NCI-H2196 (cell line): ENCODE measurements at regions not wholly inside any gene's neighbourhood (a gene's known extent, or its start where the extent isn't known, plus 50 kb on each side); places are given as distances from the start of the nearest gene placed in this dataset.
"Not testable (repeated sequence)": the region's sequence is repeated elsewhere in the genome, so short reads cannot be mapped to it uniquely, and the experiment has no call there.

ENCODE experiments used
- DNase-seq: peaks from one replicate; lab custom pipeline; 2025; ENCODE audit not compliant: unreplicated experiment; lab: John Stamatoyannopoulos, UW

DNA sequence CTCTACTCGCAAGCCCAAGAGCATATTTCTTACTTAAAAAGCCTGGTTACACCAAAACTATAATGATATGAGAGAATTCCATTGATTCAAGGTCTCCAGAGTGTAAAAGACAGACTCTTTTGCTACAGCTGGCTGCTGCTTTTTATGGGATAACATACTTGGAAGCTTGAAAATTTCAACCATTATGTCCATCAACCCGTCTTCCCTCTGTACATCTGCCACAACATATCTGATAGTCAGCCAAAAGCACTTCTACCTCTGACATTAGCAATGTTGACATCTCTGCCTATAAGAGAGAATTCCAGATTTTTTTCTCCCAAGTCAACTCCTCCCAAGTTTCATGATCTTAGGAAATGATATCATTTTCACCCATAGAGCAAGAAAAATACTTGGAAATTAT lies 54.4 kb upstream of the IQCM start:
- DNase-seq = no peak

DNA sequence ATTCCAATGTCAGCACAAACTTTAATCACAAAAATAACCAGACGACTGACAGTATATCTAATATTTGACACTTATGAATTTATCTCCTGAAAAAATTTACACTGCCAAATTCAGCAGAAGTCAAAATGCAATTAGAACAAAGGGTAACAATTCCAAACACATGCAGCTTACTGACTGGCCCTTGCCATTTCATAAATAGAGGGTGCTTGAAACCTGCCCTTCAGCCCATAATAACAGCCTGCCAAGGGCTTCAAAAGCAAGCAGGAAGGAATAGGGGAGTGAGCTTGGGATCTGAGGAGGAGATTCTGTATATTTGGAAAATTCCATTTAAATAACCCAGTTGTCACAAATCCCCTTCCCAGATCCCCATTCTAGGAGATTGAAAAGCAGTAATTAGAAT lies 66.1 kb upstream of the IQCM start:
- no peak for DNase-seq

DNA sequence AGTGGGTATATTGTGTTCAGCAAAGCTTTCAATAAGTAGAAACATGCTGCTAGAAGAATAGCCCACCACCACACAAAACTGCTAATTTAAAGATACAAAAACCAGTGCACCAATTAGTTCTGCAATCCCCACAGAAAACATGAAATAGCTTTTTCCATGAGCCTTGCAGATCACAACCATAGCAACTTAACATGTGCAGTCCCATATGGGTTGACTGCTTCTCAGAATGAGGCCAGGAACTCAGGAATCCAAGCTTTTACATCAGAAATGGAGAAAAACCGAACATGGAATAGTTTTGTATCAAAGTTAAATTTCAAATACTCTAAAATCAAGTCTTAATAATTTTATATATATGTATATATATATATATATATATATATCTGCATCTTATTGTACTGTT lies 66.6 kb upstream of the IQCM start:
- no peak for DNase-seq

DNA sequence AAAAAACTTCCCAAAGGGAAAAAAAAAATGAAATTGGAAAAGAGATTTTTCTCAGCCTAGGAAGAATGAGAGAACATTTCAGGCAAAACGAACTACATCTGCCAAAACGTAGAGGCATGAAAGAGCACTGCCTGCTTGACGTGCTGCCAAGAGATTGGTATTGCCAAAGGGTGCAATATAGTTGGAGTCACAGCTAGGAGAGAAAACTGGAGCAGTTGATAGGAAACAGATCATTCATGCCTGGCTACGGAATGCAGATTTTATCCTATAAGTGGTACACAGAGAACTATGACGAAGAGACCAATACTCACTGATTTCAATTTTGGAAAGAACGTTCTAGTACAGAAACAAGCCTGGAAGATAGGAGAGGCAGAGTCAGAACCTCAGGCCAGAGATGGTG lies 68.4 kb upstream of the IQCM start:
- no peak for DNase-seq

DNA sequence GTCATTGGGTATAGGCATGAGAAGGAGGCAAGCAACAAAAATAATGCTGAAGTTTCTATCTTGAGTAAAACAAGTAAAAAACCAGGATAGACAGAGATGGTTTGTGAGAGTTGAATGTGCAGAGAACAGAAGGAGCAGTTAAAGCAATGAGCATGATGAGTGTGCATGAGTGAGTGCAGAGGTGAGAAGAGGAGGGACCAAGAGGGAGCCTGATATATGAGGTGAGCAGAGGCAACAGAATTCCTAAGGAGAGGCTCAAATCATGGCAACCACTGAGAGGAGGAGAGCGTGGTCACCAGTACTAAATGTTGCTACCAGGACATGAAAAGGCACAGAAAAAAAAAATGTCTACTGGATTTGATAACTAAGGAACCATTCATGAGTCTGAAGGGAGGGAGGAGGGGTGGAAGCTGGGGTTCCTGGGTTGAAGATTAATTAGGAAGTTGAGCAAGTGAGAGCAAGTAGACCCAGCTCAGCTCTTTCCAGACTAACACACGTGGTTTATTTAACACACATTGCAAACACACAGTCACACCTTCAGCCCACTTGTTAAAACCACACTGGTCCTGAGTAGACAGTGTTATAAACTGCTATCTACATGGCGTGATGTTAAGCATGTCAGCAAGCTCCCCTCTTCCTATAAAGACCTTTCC lies 69.0 kb upstream of the IQCM start:
- no peak for DNase-seq

GRCh38 chr4:149885896-149886295 lies 70.3 kb upstream of the IQCM start:
- no peak for DNase-seq

DNA sequence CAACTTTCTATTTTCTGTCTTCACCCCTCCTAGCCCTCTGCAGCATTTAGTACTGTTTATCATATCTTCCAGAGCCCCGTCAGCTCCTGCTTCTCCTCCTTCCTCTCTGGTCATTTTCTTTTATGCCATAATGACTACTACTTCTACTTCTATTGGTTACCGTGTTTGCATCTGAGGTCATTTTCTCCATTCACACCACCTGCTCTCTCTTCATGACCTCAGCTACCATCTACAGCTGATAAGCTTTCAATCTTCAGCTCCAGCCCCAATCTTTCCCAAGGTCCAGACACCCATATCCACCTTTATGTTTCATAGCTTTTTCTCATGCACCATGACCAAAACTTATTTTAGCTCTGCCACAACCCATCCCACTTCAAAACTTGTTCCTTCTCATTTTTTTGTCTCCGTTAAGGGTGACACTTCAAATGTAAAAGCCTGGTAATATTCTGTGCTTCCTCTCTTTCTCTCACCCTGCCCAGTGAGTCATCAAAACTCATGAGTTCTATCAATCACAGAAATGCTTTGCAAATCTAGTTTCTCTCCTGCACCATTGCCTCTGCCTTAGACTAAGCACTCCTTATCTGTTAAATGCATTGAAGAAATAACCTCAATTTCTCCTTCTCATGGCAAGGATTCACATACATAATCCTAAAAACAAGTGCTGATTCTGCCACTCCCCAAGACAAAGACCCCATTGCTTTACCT lies 71.3 kb upstream of the IQCM start:
- no peak for DNase-seq

- no peak for DNase-seq
Measured at GRCh38 chr4:149889991-149890390, 74.3 kb upstream of the IQCM start.

DNA sequence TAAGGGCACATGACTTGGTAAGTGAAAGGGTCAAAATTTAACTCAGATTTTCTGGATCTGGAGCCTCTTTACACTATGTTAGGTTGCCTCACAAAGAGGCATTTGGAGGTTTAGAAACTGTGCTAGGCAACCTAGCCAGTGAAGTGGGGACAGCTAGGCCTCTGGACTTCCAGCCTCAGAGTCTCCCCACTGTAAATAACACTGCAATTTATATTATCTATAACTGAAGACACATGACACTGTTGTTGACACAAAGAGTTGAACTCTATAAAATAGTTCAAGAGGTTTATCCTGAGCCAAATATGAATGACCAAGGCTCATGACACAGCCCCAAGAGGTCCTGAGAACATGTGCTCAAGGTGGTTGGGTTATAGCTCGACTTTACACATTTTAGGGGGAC lies 74.9 kb upstream of the IQCM start:
- DNase-seq = no peak

- no peak for DNase-seq
Measured at GRCh38 chr4:149891426-149891825, 75.8 kb upstream of the IQCM start.

DNA sequence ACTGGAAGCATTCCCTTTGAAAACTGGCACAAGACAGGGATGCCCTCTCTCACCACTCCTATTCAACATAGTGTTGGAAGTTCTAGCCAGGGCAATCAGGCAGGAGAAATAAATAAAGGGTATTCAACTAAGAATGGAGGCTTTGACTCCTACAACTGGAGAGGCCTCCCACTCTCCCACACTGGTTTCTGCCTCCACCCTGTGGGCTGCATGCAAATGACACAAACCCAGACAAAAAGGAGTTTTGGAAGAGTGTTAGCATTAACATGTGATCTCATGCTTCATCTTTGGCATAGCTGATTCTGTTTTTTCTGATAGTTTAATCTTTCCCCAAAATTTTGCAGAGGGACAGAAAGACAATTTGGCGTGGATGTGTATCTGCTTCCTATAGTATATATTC lies 80.8 kb upstream of the IQCM start:
- no peak for DNase-seq

- DNase-seq = no peak
Measured at GRCh38 chr4:149897783-149898182, 82.1 kb upstream of the IQCM start.

DNA sequence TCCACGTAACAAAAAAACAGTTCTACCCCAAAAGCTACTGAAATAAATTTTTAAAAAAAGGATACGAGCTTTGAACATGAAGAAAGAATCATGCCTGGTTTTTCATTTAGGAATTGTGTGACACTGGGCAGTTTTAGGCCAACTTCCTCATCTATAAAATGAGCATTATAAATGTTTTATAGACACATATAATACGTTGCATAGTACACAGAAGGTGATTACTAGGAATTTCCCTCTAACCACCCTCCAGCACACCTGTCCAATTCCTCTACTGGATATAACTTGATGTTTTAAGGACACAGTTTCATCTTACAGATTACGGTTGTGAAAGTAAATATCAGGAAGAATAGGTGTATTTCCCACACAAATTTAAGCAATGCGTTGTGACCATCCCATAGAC lies 85.5 kb upstream of the IQCM start:
- no peak for DNase-seq

DNA sequence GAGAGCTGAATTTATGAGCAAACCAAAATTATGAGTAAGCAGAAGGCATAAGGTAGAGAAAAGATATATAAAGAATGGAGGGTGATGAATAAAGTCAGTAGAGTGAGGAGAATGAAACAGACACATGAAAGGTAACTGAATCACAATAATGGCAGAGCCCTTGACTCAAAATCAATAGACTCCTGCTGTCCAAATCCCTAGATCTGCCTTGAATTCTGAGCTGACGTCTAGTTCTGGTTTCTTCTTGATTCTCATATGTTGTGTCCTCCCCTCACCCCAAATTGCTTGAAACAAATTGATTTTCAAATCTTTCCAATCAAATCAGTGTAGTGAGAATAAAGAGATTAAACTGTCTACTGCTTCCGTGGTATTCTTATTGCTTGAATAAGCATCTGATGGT lies 86.6 kb upstream of the IQCM start:
- DNase-seq = no peak

DNA sequence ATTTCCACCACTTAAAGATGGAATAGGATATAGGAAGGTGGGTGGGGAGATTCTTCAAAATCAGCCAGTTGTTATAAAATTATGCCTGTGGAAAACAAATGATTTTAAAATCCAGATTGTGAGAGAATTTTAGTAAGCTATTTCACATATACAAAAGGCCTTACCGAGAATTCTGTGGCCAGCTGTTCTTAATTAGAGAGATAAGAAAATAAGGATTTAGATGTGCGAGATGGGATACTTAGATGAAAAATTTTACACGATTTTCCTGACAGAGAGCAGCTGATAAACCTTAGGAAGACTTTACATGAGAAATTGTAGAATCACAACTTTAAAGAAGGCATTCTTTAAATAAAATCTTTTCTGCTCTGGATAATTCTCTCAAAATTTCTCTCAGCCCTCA lies 94.5 kb upstream of the IQCM start:
- no peak for DNase-seq

DNA sequence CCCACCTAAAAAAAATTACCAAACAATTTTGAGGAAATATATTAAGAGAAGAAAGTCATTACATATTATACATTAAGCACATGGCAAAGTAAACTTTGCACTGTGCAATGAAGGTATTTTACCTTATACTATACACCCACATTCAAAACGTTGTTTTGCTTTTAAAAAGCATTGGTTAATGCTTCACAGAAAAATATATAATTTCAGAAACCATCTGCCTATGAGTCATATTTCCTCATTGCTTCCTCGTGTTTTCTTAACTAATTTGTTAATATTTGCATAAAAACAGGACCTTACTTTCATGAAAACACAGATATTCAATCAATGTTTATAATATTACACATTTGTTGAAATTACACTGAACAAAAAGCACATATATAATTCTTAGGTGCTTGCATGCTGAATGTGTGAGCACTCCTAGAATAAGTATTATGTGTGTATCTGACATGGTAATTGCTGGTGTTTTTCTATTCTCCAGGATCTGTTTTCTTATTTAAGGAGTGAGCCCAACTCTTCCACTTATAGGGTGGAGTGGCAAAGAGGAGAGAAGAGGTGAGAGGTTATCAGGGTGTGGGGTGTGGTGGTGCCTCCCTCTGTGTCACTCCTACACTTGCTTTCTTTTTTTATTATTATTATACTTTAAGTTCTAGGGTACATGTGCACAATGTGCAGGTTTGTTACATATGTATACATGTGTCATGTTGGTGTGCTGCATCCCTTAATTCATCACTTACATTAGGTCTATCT lies 95.1 kb upstream of the IQCM start:
- DNase-seq = no peak

DNA sequence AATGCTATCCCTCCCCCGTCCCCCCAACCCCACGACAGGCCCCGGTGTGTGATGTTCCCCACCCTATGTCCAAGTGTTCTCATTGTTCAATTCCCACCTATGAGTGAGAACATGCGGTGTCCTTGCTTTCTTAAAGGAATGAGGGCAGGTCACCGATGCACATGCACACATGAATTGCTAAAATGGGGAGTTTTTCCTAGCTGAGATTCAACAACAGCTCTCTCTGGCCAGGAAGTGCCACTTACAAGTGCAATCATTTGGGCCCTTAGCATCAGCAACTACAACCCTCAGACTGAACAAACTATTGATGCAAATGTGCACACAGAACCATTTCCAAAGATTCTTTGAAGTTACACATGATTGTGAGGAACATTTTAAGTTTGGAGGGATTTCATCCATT lies 95.7 kb upstream of the IQCM start:
- DNase-seq = no peak

DNA sequence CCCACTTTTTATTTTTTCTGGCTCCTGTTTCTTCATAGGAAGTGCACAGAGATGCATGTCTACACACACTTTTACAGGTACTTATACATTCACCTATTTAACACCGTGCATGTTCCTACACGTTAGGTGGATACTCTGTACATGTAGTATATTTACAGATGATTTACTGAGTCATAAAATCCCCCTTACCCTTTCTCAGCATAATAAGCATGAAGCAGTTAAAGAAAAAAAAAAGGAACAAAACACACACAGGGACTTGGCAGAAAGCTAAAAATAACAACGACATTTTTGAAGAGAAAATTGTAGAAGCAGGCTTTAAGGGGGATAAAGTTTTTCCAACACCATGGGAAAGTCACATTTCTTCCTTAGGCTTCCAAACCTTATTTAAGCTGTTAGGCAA lies 96.4 kb upstream of the IQCM start:
- no peak for DNase-seq

DNA sequence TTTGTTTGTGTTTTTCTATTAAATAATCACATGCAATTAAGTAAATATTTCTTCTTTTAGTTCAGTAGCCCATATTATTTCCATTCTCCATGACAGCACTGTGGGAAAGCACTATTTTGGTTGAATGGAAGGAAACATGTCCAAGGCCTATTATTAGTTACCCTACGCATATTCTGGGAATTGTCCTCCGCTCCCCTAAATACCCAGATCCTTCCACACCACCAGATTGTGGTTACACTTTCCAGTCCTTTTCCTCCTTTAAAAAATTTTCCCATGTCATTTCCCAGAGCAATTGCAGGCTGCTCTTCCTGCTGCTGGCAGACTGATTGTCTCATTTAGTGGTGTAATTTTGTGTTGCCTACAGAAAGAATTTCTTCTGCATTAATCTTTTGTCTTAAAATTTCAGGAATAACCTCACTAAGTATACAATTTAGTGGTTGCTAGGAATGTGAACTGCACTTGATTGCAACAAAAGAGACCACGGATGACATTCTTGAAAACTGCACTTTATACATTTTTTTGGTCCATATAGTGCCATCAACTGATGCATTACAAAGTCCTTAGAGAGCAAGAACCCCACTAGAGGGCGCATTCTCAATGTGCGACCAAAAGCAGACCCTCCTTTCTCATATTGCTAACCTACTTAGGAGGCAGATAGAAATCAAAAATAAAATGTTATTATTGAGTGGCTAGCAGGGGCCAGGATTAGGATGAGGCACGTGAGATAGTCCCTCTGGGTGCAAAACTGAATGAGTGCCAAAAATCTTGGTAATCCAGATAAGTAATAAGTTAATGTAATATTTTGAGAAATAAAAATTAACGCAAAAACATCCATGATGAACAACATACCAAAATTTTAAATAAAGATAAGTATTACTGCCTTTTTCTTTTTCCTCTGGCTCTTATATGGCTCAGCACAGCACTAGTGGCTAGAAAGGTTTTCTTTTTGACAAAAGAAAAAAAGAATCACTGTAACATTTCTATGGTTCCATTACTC lies 98.8 kb upstream of the IQCM start:
- peak; percentile 10 for DNase-seq

- DNase-seq = not testable (repeated sequence)
Measured at GRCh38 chr4:149915735-149916134, 100.1 kb upstream of the IQCM start.

- DNase-seq = no peak
Measured at GRCh38 chr4:149923736-149924135, 108.1 kb upstream of the IQCM start.
